SK-N-SH treated with all-trans-retinoic acid at 6 μM for 48 hours (cell line): ENCODE measurements at regions not wholly inside any gene's neighbourhood (a gene's known extent, or its start where the extent isn't known, plus 50 kb on each side); places are given as distances from the start of the nearest gene placed in this dataset.

Source experiments
- ARNTL ChIP-seq: fragments of 450-650 bp; formaldehyde crosslinking; IDR thresholded peaks from 2 replicates; pipeline ENCODE4 v1.5.0; 2020; ENCODE audit warnings: low read depth, mild to moderate bottlenecking, moderate library complexity, borderline replicate concordance
- PPARA ChIP-seq: fragments of 250-450 bp; sonication (Bioruptor Pico); IDR thresholded peaks from 2 replicates; pipeline ENCODE4 v1.5.0; 2020; ENCODE audit warnings: mild to moderate bottlenecking, borderline replicate concordance
- ZFP3 ChIP-seq: fragments of 250-450 bp; sonication (Bioruptor Pico); IDR thresholded peaks from 2 replicates; pipeline ENCODE4 v1.5.0; 2020; ENCODE audit warnings: mild to moderate bottlenecking, moderate library complexity
- ZFP30 ChIP-seq: fragments of 450-650 bp; formaldehyde crosslinking; IDR thresholded peaks from 2 replicates; pipeline ENCODE4 v1.5.0; 2022; ENCODE audit warnings: mild to moderate bottlenecking, moderate library complexity
- ZNF565 ChIP-seq: fragments of 450-650 bp; formaldehyde crosslinking; conservative IDR thresholded peaks from 2 replicates; pipeline ENCODE4 v1.5.0; 2020; ENCODE audit warnings: low read depth, mild to moderate bottlenecking, moderate library complexity
- TF ChIP-seq, protein P1 (sequence below): fragments of 250-450 bp; sonication (Bioruptor Pico); IDR thresholded peaks from 2 replicates; pipeline ENCODE4 v1.5.1; 2020; ENCODE audit warnings: low read depth, mild to moderate bottlenecking, moderate library complexity
- TF ChIP-seq, protein P2 (sequence below): fragments of 250-450 bp; sonication (Bioruptor Pico); IDR thresholded peaks from 2 replicates; pipeline ENCODE4 v1.8.0; 2020; ENCODE audit warnings: mild to moderate bottlenecking, moderate library complexity, borderline replicate concordance
- TF ChIP-seq, protein P3 (sequence below): fragments of 250-450 bp; sonication (Bioruptor Pico); IDR thresholded peaks from 2 replicates; pipeline ENCODE4 v1.8.0; 2021; ENCODE audit warnings: low read depth, mild to moderate bottlenecking, moderate library complexity, borderline replicate concordance
- TF ChIP-seq, protein P4 (sequence below): fragments of 250-450 bp; sonication (Bioruptor Pico); IDR thresholded peaks from 2 replicates; pipeline ENCODE4 v1.5.0; 2020; ENCODE audit warnings: mild to moderate bottlenecking, moderate library complexity

DNA sequence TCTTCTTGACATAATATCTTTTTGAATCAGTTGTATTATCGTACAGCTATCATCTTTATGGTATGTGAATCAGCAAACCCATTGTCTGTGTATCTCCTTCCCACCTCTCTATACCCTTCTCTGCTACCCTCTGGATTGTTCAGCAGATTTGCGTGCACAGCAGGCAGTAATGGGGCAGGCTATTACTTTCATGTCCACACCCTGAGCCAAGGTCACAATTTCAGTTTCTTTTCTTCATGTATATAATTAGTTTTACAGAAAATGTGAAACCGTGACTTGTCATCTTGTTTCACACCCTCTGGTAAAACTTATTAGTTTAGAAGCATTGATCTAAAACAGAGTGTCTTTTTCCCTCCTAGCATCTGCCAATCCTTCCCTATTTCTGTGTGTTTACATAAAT lies 770.4 kb upstream of the SEMA6D start:
- TF ChIP-seq, protein P1, sequence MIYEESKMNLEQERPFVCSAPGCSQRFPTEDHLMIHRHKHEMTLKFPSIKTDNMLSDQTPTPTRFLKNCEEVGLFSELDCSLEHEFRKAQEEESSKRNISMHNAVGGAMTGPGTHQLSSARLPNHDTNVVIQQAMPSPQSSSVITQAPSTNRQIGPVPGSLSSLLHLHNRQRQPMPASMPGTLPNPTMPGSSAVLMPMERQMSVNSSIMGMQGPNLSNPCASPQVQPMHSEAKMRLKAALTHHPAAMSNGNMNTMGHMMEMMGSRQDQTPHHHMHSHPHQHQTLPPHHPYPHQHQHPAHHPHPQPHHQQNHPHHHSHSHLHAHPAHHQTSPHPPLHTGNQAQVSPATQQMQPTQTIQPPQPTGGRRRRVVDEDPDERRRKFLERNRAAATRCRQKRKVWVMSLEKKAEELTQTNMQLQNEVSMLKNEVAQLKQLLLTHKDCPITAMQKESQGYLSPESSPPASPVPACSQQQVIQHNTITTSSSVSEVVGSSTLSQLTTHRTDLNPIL: no peak
- TF ChIP-seq, protein P2, sequence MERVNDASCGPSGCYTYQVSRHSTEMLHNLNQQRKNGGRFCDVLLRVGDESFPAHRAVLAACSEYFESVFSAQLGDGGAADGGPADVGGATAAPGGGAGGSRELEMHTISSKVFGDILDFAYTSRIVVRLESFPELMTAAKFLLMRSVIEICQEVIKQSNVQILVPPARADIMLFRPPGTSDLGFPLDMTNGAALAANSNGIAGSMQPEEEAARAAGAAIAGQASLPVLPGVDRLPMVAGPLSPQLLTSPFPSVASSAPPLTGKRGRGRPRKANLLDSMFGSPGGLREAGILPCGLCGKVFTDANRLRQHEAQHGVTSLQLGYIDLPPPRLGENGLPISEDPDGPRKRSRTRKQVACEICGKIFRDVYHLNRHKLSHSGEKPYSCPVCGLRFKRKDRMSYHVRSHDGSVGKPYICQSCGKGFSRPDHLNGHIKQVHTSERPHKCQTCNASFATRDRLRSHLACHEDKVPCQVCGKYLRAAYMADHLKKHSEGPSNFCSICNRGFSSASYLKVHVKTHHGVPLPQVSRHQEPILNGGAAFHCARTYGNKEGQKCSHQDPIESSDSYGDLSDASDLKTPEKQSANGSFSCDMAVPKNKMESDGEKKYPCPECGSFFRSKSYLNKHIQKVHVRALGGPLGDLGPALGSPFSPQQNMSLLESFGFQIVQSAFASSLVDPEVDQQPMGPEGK (CRISPR knock-in tag): no peak
- TF ChIP-seq ZFP3 (CRISPR knock-in tag) (no peak), PPARA (CRISPR knock-in tag) (no peak), ZFP30 (CRISPR knock-in tag) (no peak), ARNTL (CRISPR knock-in tag) (no peak), ZNF565 (CRISPR knock-in tag) (no peak)
- TF ChIP-seq, protein P3, sequence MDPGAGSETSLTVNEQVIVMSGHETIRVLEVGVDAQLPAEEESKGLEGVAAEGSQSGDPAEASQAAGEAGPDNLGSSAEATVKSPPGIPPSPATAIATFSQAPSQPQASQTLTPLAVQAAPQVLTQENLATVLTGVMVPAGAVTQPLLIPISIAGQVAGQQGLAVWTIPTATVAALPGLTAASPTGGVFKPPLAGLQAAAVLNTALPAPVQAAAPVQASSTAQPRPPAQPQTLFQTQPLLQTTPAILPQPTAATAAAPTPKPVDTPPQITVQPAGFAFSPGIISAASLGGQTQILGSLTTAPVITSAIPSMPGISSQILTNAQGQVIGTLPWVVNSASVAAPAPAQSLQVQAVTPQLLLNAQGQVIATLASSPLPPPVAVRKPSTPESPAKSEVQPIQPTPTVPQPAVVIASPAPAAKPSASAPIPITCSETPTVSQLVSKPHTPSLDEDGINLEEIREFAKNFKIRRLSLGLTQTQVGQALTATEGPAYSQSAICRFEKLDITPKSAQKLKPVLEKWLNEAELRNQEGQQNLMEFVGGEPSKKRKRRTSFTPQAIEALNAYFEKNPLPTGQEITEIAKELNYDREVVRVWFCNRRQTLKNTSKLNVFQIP (CRISPR knock-in tag): no peak
- TF ChIP-seq, protein P4, sequence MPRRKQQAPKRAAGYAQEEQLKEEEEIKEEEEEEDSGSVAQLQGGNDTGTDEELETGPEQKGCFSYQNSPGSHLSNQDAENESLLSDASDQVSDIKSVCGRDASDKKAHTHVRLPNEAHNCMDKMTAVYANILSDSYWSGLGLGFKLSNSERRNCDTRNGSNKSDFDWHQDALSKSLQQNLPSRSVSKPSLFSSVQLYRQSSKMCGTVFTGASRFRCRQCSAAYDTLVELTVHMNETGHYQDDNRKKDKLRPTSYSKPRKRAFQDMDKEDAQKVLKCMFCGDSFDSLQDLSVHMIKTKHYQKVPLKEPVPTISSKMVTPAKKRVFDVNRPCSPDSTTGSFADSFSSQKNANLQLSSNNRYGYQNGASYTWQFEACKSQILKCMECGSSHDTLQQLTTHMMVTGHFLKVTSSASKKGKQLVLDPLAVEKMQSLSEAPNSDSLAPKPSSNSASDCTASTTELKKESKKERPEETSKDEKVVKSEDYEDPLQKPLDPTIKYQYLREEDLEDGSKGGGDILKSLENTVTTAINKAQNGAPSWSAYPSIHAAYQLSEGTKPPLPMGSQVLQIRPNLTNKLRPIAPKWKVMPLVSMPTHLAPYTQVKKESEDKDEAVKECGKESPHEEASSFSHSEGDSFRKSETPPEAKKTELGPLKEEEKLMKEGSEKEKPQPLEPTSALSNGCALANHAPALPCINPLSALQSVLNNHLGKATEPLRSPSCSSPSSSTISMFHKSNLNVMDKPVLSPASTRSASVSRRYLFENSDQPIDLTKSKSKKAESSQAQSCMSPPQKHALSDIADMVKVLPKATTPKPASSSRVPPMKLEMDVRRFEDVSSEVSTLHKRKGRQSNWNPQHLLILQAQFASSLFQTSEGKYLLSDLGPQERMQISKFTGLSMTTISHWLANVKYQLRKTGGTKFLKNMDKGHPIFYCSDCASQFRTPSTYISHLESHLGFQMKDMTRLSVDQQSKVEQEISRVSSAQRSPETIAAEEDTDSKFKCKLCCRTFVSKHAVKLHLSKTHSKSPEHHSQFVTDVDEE (CRISPR knock-in tag): no peak
